Heart left ventricle (tissue), 13 donors: ENCODE measurements at regions not wholly inside any gene's neighbourhood (a gene's known extent, or its start where the extent isn't known, plus 50 kb on each side); places are given as distances from the start of the nearest gene placed in this dataset.

ENCODE experiments used
- CTCF ChIP-seq, 12 donors: fragments of 200-600 bp; sonication (generic) in 4 of 12; IDR thresholded peaks; one replicate each; pipeline versions ENCODE4 v1.5.0 to v1.8.0; 2018 to 2022; ENCODE audit warnings: antibody characterized with exemption in 12 of 12, mild to moderate bottlenecking in 5 of 12
- POLR2A ChIP-seq, 2 donors: fragments of 450-650 bp; IDR thresholded peaks; one replicate each; pipeline ENCODE4 v1.6.1; 2017; ENCODE audit warnings: antibody characterized with exemption in 2 of 2, mild to moderate bottlenecking in 2 of 2, moderate library complexity in 2 of 2
- donor health status: ischemic (EF 13 %, LVEDD 7.1; RV severe dilation, severe dysfunction).
- donor health status: DM: no; HTN: yes; CAD: no.
- donor health status: DM: no; HTN: no; CAD: no.
- donor health status: ischemic (EF 25% LVEDD 6.9; RV normal size, moderate dysfunction).
- donor health status: ischemic (EF 25% LVEDD 5.7; RV mildly dilated, moderate dysfunction).
- donor health status: ischemic (EF 35%, LVEDD 5.7; RV mildly dilated, moderate dysfunction).
- donor health status: nonischemic (EF 11% LVEDD 7.7; RV severe dilation, severe dysfunction).
- donor health status: DM: yes; HTN: yes; CAD: no.
- donor health status: PGD.
- donor health status: ischemic (EF 29% LVEDD 5.4; RV normal size, mild dysfunction).
- donor health status: nonischemic (EF 23%, LVEDD 6.1; RV moderate dilation, normal function).

GRCh38 chr7:131276748-131277147, 50.9 kb upstream of the MKLN1 start:
- TF ChIP-seq CTCF (IDR thresholded peaks at IDR 0.05) (no peak), POLR2A (IDR thresholded peaks at IDR 0.05) (no peak)
